ENCODE measurements at regions not wholly inside any gene's neighbourhood (a gene's known extent, or its start where the extent isn't known, plus 50 kb on each side); places are given as distances from the start of the nearest gene placed in this dataset.

DNA sequence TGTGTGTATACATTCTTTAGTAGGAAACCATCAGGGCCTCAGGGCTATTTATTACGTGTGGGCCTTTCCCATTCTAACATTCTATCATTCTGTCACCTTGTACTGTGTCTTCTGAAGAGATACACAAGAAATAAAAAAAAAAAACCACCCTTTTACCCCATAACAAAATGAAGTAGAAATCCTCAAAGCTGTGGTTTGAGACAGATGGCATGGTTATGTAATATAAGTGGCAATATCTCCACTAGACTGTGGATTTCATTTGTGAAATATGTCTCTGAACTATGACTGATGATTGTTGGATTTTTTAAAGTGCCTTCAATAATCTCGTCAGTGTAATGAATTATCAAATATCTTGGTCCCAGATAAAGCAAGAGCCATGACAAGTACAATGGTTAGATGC lies 150.0 kb upstream of the BLID start:
- Mint-ChIP-seq H3K4me1 (ENCODE audit: unreplicated experiment) (peaks cover 31% of the 10 kb centered on the region), H3K4me3 (no peak overlapping the region), H3K27ac (no peak overlapping the region), H3K27me3 (no peaks in the 10 kb centered on the region), H3K36me3 (peaks cover 12% of the 10 kb centered on the region), H3K9me3 (no peaks in the 10 kb centered on the region)
- no peak for TF ChIP-seq CTCF (conservative IDR thresholded peaks at IDR 0.05)
- no peak for DNase-seq (ENCODE audit: extremely low spot score, unreplicated experiment)

GRCh38 chr11:122264121-122264520 lies 148.1 kb upstream of the BLID start:
- no peak for TF ChIP-seq CTCF (conservative IDR thresholded peaks at IDR 0.05)

DNA sequence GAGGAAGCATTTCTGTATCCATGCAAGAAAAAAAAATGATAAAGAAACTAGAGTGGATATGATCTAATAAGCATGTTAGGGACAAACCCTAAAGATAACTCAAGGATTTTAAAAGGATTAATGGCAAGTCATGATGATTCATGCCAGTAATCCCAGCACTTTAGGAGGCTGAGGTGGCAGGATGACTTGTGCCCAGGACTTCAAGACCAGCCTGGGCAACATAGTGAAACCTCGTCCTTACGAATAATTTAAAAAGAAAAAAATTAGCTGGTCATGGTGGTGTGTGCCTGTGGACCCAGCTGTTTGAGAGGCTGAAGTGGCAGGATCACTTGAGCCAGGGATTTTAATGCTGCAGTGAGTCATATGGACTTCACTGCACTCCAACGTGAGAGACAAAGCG lies 145.5 kb upstream of the BLID start:
- Mint-ChIP-seq H3K36me3 (peaks cover 7% of the 10 kb centered on the region), H3K27ac (no peak overlapping the region), H3K4me3 (no peak overlapping the region), H3K27me3 (no peaks in the 10 kb centered on the region), H3K4me1 (ENCODE audit: unreplicated experiment) (no peaks in the 10 kb centered on the region), H3K9me3 (no peaks in the 10 kb centered on the region)
- TF ChIP-seq CTCF (conservative IDR thresholded peaks at IDR 0.05), result no peak
- no peak for DNase-seq (ENCODE audit: extremely low spot score, unreplicated experiment)

More at GRCh38 chr11:122264121-122264520, 148.1 kb upstream of the BLID start:
- Mint-ChIP-seq H3K36me3 (peaks cover 7% of the 10 kb centered on the region), H3K27ac (no peak overlapping the region), H3K4me1 (ENCODE audit: unreplicated experiment) (peaks cover 14% of the 10 kb centered on the region), H3K27me3 (no peaks in the 10 kb centered on the region), H3K9me3 (no peaks in the 10 kb centered on the region), H3K4me3 (no peak overlapping the region)
- DNase-seq (ENCODE audit: extremely low spot score, unreplicated experiment), result no peak

- no peak overlapping the region for H3K27ac Mint-ChIP-seq
- no peak overlapping the region for H3K4me3 Mint-ChIP-seq
- peaks cover under 1% of the 10 kb centered on the region for H3K4me1 Mint-ChIP-seq (ENCODE audit: unreplicated experiment)
- no peak for TF ChIP-seq CTCF (conservative IDR thresholded peaks at IDR 0.05)
- H3K27me3 Mint-ChIP-seq, result no peaks in the 10 kb centered on the region
- H3K9me3 Mint-ChIP-seq, result peaks cover 8% of the 10 kb centered on the region
- peaks cover 4% of the 10 kb centered on the region for H3K36me3 Mint-ChIP-seq
- no peak for DNase-seq (ENCODE audit: extremely low spot score, unreplicated experiment)
Observed at GRCh38 chr11:122259195-122259821, 143.3 kb upstream of the BLID start.

DNA sequence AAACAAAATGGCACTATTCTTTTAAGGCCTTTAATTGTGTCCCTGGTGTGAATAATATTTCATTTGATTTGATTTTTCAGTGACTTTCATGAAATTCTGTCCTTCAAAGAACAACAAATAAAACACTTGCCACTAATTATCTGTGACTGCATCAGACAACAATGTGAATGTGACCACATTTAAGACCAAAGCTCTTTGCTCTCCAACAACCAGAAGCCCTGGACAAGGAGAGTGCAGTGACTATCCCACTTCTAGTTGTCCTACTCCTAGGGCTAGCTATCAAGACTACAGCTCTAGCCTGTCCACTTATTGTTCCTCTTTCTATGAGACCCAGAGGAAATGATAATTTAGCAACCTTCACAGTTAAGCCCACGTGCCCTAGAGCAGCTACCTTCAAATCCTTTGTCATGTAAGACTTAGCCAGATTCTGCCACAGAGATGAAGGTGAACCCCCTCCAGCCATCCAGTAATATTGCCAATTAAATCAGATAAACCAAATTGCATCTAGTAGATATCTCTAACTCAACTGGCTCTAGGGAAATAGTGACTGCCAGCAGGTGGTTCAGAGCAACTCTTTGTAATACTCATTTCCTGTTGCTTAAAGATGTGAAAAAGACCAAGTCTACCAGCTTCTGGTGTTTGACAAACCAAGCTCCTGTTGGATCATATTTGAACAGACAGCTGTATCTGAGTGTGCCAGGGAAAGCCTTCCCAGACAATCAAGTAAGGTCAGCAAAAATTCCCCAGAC lies 142.6 kb upstream of the BLID start:
- no peak for DNase-seq (ENCODE audit: extremely low spot score, unreplicated experiment)
- no peaks in the 10 kb centered on the region for H3K27me3 Mint-ChIP-seq

More for the DNA sequence above, 142.6 kb upstream of the BLID start:
- no peak for TF ChIP-seq CTCF (conservative IDR thresholded peaks at IDR 0.05)
- H3K27ac Mint-ChIP-seq, result no peak overlapping the region
- peaks cover 15% of the 10 kb centered on the region for H3K9me3 Mint-ChIP-seq
- H3K36me3 Mint-ChIP-seq, result no peaks in the 10 kb centered on the region
- no peak overlapping the region for H3K4me3 Mint-ChIP-seq
- peaks cover 7% of the 10 kb centered on the region for H3K4me1 Mint-ChIP-seq (ENCODE audit: unreplicated experiment)

Data from type B pancreatic cell (in vitro differentiated cells).